Neuronal stem cell (in vitro differentiated cells): ENCODE measurements at regions not wholly inside any gene's neighbourhood (a gene's known extent, or its start where the extent isn't known, plus 50 kb on each side); places are given as distances from the start of the nearest gene placed in this dataset.

Source experiments
- DNase-seq: peaks from one replicate; pipeline ENCODE4 v3.0.0-alpha.2; 2013; ENCODE audit warnings: low spot score
- H2AFZ ChIP-seq: one replicate; pipeline ENCODE4 v1.6.1; 2013; ENCODE audit warnings: mild to moderate bottlenecking, low read length, inconsistent platforms
- H2AK5ac ChIP-seq: 2 replicates; pipeline ENCODE4 v1.6.1; 2013; ENCODE audit warnings: low read depth, mild to moderate bottlenecking, inconsistent platforms, low read length, moderate library complexity, mixed read lengths
- H2BK120ac ChIP-seq: 2 replicates; pipeline ENCODE4 v1.6.1; 2013; ENCODE audit warnings: low read depth, mild to moderate bottlenecking, inconsistent platforms, low read length, moderate library complexity, mixed read lengths
- H2BK12ac ChIP-seq: one replicate; pipeline ENCODE4 v1.6.1; 2013; ENCODE audit warnings: low read length, inconsistent platforms
- H2BK15ac ChIP-seq: 2 replicates; pipeline ENCODE4 v1.6.1; 2013; ENCODE audit warnings: mild to moderate bottlenecking, low read length, inconsistent platforms, mixed read lengths
- H2BK5ac ChIP-seq: one replicate; pipeline ENCODE4 v1.6.1; 2013; ENCODE audit warnings: inconsistent platforms, mild to moderate bottlenecking, low read length, moderate library complexity
- H3K14ac ChIP-seq: one replicate; pipeline ENCODE4 v1.6.1; 2013; ENCODE audit warnings: low read length, inconsistent platforms
- H3K18ac ChIP-seq: 2 replicates; pipeline ENCODE4 v1.6.1; 2013; ENCODE audit warnings: low read length, inconsistent platforms
- H3K23ac ChIP-seq: 2 replicates; pipeline ENCODE4 v1.6.1; 2013; ENCODE audit warnings: low read depth, mild to moderate bottlenecking, mixed read lengths, low read length, inconsistent platforms; ENCODE audit not compliant: poor library complexity
- H3K27ac ChIP-seq: replicated peaks from 3 replicates; pipeline ENCODE4 v1.5.1; 2013; ENCODE audit warnings: low read length, inconsistent platforms
- H3K27me3 ChIP-seq, 3 experiments: 2 replicates each; pipeline ENCODE4 v1.6.1; 2013; ENCODE audit warnings: low read length in 3 of 3, mild to moderate bottlenecking in 2 of 3, inconsistent platforms in 1 of 3, low read depth in 1 of 3, mixed read lengths in 1 of 3, moderate library complexity in 1 of 3; ENCODE audit not compliant: control insufficient read depth in 3 of 3, insufficient read depth in 3 of 3
- H3K36me3 ChIP-seq, 2 donors: replicated peaks in 1 of 2; 2 replicates each; pipeline ENCODE4 v1.6.1; 2013; ENCODE audit warnings: low read length in 2 of 2; ENCODE audit not compliant: control insufficient read depth in 2 of 2, insufficient read depth in 2 of 2
- H3K4ac ChIP-seq: 2 replicates; pipeline ENCODE4 v1.6.1; 2013; ENCODE audit warnings: inconsistent platforms, mild to moderate bottlenecking, low read length, moderate library complexity
- H3K4me1 ChIP-seq, 2 donors: 1 replicate in 1 of 2; 2 replicates in 1 of 2; pipeline ENCODE4 v1.6.1; 2013; ENCODE audit warnings: low read length in 2 of 2, low read depth in 1 of 2; ENCODE audit not compliant: control insufficient read depth in 2 of 2, insufficient read depth in 1 of 2
- H3K4me2 ChIP-seq: one replicate; pipeline ENCODE4 v1.6.1; 2013; ENCODE audit warnings: mild to moderate bottlenecking, low read length, inconsistent platforms; ENCODE audit not compliant: insufficient read depth, poor library complexity, severe bottlenecking
- H3K4me3 ChIP-seq, 2 donors: 2 replicates each; pipeline ENCODE4 v1.5.1; 2013; ENCODE audit warnings: low read length in 2 of 2, mild to moderate bottlenecking in 2 of 2, inconsistent platforms in 1 of 2, moderate library complexity in 1 of 2
- H3K79me1 ChIP-seq: one replicate; pipeline ENCODE4 v1.6.1; 2013; ENCODE audit warnings: low read depth, mild to moderate bottlenecking, inconsistent platforms, low read length, moderate library complexity
- H3K9ac ChIP-seq: one replicate; pipeline ENCODE4 v1.6.1; 2013; ENCODE audit warnings: mild to moderate bottlenecking, low read depth, low read length, inconsistent platforms; ENCODE audit not compliant: poor library complexity
- H3K9me3 ChIP-seq, 2 donors: replicated peaks in 1 of 2; 2 replicates each; pipeline versions ENCODE3 to v1.6.1; 2013; ENCODE audit warnings: low read length in 2 of 2, mild to moderate bottlenecking in 2 of 2, inconsistent platforms in 1 of 2, low read depth in 1 of 2, mixed read lengths in 1 of 2, moderate library complexity in 1 of 2; ENCODE audit not compliant: control insufficient read depth in 2 of 2, insufficient read depth in 1 of 2
- H4K8ac ChIP-seq: one replicate; pipeline ENCODE4 v1.6.1; 2013; ENCODE audit warnings: low read depth, mild to moderate bottlenecking, inconsistent platforms, low read length, moderate library complexity
- H4K91ac ChIP-seq: one replicate; pipeline ENCODE4 v1.6.1; 2013; ENCODE audit warnings: low read length, low read depth, mild to moderate bottlenecking, inconsistent platforms; ENCODE audit not compliant: poor library complexity
- WGBS, 2 donors: extraction: QIAGEN DNeasy Blood & Tissue Kit; methylation state at CpG; one replicate each; pipeline ENCODE4 v1.1.7; 2013; ENCODE audit warnings: missing lambda C conversion rate in 2 of 2, mixed read lengths in 1 of 2; ENCODE audit not compliant: insufficient read length in 2 of 2, insufficient replicate concordance in 1 of 2; ENCODE audit errors: extremely low coverage in 2 of 2; 5-methylcytosine and 5-hydroxymethylcytosine counted together

DNA sequence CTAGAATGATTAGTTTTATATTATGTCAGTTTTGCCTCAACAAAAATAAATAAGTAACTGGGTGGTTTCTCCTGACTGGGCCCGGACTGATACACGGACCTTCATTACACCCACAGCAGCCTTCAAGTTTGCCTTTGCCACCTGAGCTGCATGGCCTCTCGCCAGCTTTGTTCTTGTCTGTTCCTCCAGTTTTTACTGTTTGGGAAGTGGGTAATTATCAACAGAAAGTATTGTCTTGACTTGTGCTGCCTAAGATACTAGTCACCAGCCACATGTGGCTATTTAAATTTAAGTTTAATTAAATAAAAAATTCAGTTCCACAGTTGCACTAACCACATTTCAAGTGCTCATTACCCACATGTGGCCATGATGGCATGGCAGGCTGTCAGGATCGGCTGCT, 74.7 kb upstream of the INTU start:
- Histone ChIP-seq H3K9ac (peak overlapping the region; percentile 27), H2BK5ac (no peak overlapping the region), H3K4me2 (no peak overlapping the region), H3K79me1 (no peaks in the 10 kb centered on the region), H3K23ac (no peak overlapping the region), H3K4me1 (no peaks in the 10 kb centered on the region), H2BK15ac (peak overlapping the region; percentile 7), H3K36me3 (no peaks in the 10 kb centered on the region), H3K27ac (no peak overlapping the region), H3K18ac (no peak overlapping the region), H3K27me3 (no peaks in the 10 kb centered on the region), H4K8ac (no peak overlapping the region), H4K91ac (no peak overlapping the region), H3K14ac (no peak overlapping the region), H2AFZ (no peak overlapping the region), H2BK120ac (no peak overlapping the region), H3K4me3 (no peak overlapping the region), H3K4ac (no peak overlapping the region), H3K9me3 (no peaks in the 10 kb centered on the region), H2BK12ac (no peak overlapping the region), H2AK5ac (peak overlapping the region; percentile 15)
- no peak for DNase-seq
- WGBS, 2 donors: no CpG with 5 or more reads among the region's 4 CpGs

- DNase-seq: no peak
- no peaks in the 10 kb centered on the region for H3K9me3 ChIP-seq
- no peak overlapping the region for H3K4ac ChIP-seq
- H3K23ac ChIP-seq: no peak overlapping the region
- no peak overlapping the region for H3K27ac ChIP-seq
- peak overlapping the region; percentile 15 for H2AK5ac ChIP-seq
- no peak overlapping the region for H3K14ac ChIP-seq
- H2BK15ac ChIP-seq: peak overlapping the region; percentile 7
- H3K4me2 ChIP-seq: no peak overlapping the region
- H2BK120ac ChIP-seq: no peak overlapping the region
- peak overlapping the region; percentile 27 for H3K9ac ChIP-seq
- no peak overlapping the region for H2BK12ac ChIP-seq
- H3K79me1 ChIP-seq: no peaks in the 10 kb centered on the region
- no peak overlapping the region for H2BK5ac ChIP-seq
- no peaks in the 10 kb centered on the region for H3K27me3 ChIP-seq
- H3K4me3 ChIP-seq: no peak overlapping the region
- WGBS, 2 donors: no CpG with 5 or more reads among the region's 4 CpGs
- no peak overlapping the region for H4K91ac ChIP-seq
- no peaks in the 10 kb centered on the region for H3K36me3 ChIP-seq
- H2AFZ ChIP-seq: no peak overlapping the region
- no peaks in the 10 kb centered on the region for H3K4me1 ChIP-seq
- H4K8ac ChIP-seq: no peak overlapping the region
- H3K18ac ChIP-seq: peak overlapping the region; percentile 45
These were observed 74.0 kb upstream of the INTU start for GRCh38 chr4:127558489-127559407.

DNA sequence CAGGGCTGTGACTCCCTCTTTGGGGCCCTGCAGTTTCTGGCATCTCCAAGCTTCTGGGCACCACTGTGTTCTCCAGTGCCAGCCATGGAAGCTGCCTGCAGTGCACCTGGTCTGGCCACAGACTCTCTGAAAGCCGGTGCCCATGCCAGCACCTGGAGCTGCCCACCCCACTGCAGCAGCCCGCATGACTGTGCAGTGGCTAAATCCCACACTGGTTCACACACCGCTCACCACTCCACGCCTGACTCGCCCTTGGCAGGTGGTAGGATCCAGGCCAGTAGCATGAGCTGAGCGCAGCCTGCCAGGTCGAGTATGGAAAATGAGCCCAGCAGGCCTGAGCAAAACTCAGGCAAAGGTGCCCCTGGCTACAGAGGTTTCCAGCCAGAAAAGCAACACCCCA, 72.8 kb upstream of the INTU start:
- Histone ChIP-seq H2BK120ac (no peak overlapping the region), H3K23ac (no peak overlapping the region), H3K4me1 (no peaks in the 10 kb centered on the region), H2AK5ac (peak overlapping the region; percentile 17), H2BK5ac (no peak overlapping the region), H3K9ac (no peak overlapping the region), H3K79me1 (no peaks in the 10 kb centered on the region), H3K27ac (no peak overlapping the region), H3K14ac (no peak overlapping the region), H3K4me3 (no peak overlapping the region), H3K36me3 (no peaks in the 10 kb centered on the region), H4K91ac (no peak overlapping the region), H3K27me3 (no peaks in the 10 kb centered on the region), H3K18ac (peak overlapping the region; percentile 3), H2AFZ (no peak overlapping the region), H3K4ac (no peak overlapping the region), H2BK15ac (peak overlapping the region; percentile 10), H3K9me3 (no peaks in the 10 kb centered on the region), H2BK12ac (no peak overlapping the region), H3K4me2 (no peak overlapping the region), H4K8ac (no peak overlapping the region)
- no CpG with 5 or more reads among the region's 7 CpGs for WGBS, 2 donors
- DNase-seq: no peak

DNA sequence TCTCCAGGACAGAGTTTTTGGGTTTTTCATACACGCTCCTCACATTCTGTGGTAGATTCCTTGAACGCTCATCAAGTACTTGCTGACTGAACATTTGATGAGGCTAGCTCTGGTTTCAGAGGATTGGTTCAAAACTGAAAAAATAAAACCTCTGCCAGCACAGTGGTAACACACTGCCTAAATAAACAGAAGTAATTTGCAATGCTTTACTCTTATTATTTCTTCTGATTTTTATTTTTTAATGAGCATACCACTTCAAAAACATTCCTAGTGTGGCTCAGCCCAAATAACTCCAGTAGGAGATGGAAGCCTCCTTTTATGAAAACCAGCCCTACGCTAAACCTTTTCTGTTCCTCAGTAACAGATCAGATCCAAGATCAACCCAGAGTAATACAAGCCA, 72.0 kb upstream of the INTU start:
- H4K8ac ChIP-seq: no peak overlapping the region
- H2AK5ac ChIP-seq: no peak overlapping the region
- H3K27ac ChIP-seq: no peak overlapping the region
- no peak for DNase-seq
- H3K4me1 ChIP-seq: no peaks in the 10 kb centered on the region
- no peak overlapping the region for H3K4me3 ChIP-seq
- no peak overlapping the region for H4K91ac ChIP-seq
- H3K23ac ChIP-seq: no peak overlapping the region
- H3K4me2 ChIP-seq: no peak overlapping the region
- no peak overlapping the region for H3K4ac ChIP-seq
- H3K14ac ChIP-seq: no peak overlapping the region
- H2BK120ac ChIP-seq: no peak overlapping the region
- no peaks in the 10 kb centered on the region for H3K36me3 ChIP-seq
- no peak overlapping the region for H3K18ac ChIP-seq
- no CpG with 5 or more reads among the region's 3 CpGs for WGBS, 2 donors
- no peaks in the 10 kb centered on the region for H3K27me3 ChIP-seq
- H2AFZ ChIP-seq: no peak overlapping the region
- H2BK15ac ChIP-seq: no peak overlapping the region
- no peak overlapping the region for H2BK12ac ChIP-seq
- no peak overlapping the region for H3K9ac ChIP-seq
- no peaks in the 10 kb centered on the region for H3K79me1 ChIP-seq
- H3K9me3 ChIP-seq: no peaks in the 10 kb centered on the region
- no peak overlapping the region for H2BK5ac ChIP-seq
